Ishikawa (cell line): ENCODE measurements at regions not wholly inside any gene's neighbourhood (a gene's known extent, or its start where the extent isn't known, plus 50 kb on each side); places are given as distances from the start of the nearest gene placed in this dataset.

Experiments used
- CEBPB ChIP-seq: IDR thresholded peaks from 2 replicates; pipeline ENCODE4 v1.6.1; 2012
- CREB1 ChIP-seq: IDR thresholded peaks from 2 replicates; pipeline ENCODE4 v1.6.1; 2012; ENCODE audit warnings: low read depth
- EGR1 ChIP-seq: IDR thresholded peaks from 2 replicates; pipeline ENCODE4 v1.6.1; 2012
- EP300 ChIP-seq: IDR thresholded peaks from 2 replicates; pipeline ENCODE4 v1.6.1; 2012; ENCODE audit warnings: borderline replicate concordance
- TAF1 ChIP-seq: IDR thresholded peaks from 2 replicates; pipeline ENCODE4 v1.6.1; 2012; ENCODE audit warnings: low read depth, mild to moderate bottlenecking
- TCF12 ChIP-seq: IDR thresholded peaks from 2 replicates; pipeline ENCODE4 v1.6.1; 2012; ENCODE audit warnings: low read depth
- TF ChIP-seq, protein P1 (sequence below): IDR thresholded peaks from 2 replicates; pipeline ENCODE4 v1.6.1; 2012
- TF ChIP-seq, protein P2 (sequence below): IDR thresholded peaks from 2 replicates; pipeline ENCODE4 v1.6.1; 2012; ENCODE audit warnings: low read depth, mild to moderate bottlenecking

DNA sequence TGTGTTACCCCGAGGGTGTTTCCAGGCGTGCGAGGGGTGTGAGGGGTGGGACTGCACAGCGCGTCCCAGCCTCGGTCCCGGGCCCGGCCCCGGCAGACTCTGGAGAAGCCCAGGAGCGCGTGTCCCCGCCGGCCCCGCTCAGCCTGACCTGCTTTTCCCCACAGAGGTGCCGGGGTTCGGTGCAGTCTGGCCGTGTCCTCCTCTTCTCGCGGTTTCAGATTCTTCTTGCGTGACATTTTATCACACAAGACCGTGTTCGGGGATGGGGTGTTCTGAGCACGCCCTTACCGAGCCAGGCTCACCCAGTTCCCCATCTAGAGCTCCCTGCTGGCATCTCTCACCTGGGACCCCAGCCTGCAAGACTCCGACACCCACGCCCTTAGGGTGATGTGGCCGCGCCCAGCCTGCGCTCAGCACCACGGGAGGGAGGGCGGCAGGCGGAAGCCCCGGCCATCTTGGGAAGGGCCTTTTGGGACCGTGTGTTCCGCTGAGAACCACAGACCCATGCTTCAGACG lies 775.6 kb downstream of the BRD1 start:
- TF ChIP-seq EP300 (no peak), TCF12 (no peak), CREB1 (no peak), EGR1 (no peak), TAF1 (no peak), CEBPB (no peak)
- TF ChIP-seq, protein P1, sequence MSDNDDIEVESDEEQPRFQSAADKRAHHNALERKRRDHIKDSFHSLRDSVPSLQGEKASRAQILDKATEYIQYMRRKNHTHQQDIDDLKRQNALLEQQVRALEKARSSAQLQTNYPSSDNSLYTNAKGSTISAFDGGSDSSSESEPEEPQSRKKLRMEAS = no peak
- TF ChIP-seq, protein P2, sequence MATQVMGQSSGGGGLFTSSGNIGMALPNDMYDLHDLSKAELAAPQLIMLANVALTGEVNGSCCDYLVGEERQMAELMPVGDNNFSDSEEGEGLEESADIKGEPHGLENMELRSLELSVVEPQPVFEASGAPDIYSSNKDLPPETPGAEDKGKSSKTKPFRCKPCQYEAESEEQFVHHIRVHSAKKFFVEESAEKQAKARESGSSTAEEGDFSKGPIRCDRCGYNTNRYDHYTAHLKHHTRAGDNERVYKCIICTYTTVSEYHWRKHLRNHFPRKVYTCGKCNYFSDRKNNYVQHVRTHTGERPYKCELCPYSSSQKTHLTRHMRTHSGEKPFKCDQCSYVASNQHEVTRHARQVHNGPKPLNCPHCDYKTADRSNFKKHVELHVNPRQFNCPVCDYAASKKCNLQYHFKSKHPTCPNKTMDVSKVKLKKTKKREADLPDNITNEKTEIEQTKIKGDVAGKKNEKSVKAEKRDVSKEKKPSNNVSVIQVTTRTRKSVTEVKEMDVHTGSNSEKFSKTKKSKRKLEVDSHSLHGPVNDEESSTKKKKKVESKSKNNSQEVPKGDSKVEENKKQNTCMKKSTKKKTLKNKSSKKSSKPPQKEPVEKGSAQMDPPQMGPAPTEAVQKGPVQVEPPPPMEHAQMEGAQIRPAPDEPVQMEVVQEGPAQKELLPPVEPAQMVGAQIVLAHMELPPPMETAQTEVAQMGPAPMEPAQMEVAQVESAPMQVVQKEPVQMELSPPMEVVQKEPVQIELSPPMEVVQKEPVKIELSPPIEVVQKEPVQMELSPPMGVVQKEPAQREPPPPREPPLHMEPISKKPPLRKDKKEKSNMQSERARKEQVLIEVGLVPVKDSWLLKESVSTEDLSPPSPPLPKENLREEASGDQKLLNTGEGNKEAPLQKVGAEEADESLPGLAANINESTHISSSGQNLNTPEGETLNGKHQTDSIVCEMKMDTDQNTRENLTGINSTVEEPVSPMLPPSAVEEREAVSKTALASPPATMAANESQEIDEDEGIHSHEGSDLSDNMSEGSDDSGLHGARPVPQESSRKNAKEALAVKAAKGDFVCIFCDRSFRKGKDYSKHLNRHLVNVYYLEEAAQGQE = no peak
